ENCODE measurements at regions not wholly inside any gene's neighbourhood (a gene's known extent, or its start where the extent isn't known, plus 50 kb on each side); places are given as distances from the start of the nearest gene placed in this dataset.
A peak's percentile ranks its signal among the peaks of the same experiment; 100 is the strongest.

DNA sequence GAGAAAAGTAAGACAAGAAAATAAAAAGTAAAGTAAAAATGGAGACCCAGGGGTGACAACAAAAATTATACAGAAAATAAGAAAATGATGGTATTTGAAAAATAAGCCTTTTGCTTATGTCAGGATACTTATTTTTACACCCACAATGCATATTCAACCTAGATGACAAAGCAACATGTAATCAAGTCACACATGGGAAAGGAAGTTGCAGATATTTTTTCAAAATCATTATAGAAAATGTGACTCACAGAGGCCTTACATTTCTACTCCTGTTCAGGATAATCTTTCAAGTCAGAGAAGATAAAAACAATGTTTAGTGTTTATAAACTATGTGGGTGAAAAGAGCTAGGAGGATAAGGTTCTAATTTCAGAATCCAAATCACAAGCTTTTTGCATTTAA lies 275.3 kb upstream of the UBE2E3 start:
- no peaks in the 10 kb centered on the region for H3K9me3 ChIP-seq
- no peak for ATAC-seq
- intact Hi-C loops (cut with DNase I, micrococcal nuclease): no loop called here
- no peak overlapping the region for H3K4me3 ChIP-seq
- TF ChIP-seq, protein P1, sequence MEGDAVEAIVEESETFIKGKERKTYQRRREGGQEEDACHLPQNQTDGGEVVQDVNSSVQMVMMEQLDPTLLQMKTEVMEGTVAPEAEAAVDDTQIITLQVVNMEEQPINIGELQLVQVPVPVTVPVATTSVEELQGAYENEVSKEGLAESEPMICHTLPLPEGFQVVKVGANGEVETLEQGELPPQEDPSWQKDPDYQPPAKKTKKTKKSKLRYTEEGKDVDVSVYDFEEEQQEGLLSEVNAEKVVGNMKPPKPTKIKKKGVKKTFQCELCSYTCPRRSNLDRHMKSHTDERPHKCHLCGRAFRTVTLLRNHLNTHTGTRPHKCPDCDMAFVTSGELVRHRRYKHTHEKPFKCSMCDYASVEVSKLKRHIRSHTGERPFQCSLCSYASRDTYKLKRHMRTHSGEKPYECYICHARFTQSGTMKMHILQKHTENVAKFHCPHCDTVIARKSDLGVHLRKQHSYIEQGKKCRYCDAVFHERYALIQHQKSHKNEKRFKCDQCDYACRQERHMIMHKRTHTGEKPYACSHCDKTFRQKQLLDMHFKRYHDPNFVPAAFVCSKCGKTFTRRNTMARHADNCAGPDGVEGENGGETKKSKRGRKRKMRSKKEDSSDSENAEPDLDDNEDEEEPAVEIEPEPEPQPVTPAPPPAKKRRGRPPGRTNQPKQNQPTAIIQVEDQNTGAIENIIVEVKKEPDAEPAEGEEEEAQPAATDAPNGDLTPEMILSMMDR (IDR thresholded peaks at IDR 0.05): no peak
- no peaks in the 10 kb centered on the region for H3K36me3 ChIP-seq (ENCODE audit: low read depth)
- DNase-seq: no peak
- no peaks in the 10 kb centered on the region for H3K4me1 ChIP-seq (ENCODE audit: low read depth)

DNA sequence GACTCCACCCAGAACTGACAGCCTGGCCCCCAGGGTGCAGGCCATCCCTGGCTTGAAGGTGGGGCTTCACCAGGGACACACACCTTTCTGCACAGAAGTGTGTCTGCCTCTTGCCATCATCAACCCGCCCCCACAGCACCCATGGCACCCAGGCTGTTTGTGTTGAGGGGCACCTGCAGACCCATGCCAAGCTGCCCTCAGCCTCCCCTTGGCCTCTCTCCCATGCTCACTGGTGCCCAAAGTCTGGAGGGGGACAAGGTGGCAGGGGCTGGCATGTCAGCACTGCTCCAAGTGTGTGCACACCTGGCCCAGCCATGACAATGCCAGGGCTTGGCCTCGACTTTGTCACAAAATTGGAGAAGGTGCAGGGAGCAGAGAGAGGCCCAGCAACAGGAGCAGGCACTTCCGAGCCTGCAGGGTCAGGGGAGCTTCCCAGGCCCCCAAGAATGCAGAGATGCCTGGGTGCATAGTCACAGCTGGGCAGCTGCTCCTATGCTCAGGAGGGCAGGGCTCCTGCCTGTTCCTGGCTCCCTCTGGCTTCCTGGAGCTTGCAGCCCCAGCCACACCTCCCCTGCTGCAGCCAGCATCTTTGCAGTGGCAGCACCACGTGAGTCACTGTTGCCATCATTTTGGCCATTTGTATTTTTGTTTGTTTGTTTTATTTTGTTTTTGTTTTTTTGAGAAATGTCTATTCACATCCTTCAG lies 280.6 kb upstream of the UBE2E3 start:
- no peaks in the 10 kb centered on the region for H3K36me3 ChIP-seq (ENCODE audit: low read depth)
- H3K9me3 ChIP-seq: no peaks in the 10 kb centered on the region
- TF ChIP-seq, protein P1 (IDR thresholded peaks at IDR 0.05): no peak
- DNase-seq (no peak), ATAC-seq (peak; percentile 57)
- no peaks in the 10 kb centered on the region for H3K4me1 ChIP-seq (ENCODE audit: low read depth)
- intact Hi-C loops (cut with DNase I, micrococcal nuclease): no loop called here
- no peak overlapping the region for H3K4me3 ChIP-seq

DNA sequence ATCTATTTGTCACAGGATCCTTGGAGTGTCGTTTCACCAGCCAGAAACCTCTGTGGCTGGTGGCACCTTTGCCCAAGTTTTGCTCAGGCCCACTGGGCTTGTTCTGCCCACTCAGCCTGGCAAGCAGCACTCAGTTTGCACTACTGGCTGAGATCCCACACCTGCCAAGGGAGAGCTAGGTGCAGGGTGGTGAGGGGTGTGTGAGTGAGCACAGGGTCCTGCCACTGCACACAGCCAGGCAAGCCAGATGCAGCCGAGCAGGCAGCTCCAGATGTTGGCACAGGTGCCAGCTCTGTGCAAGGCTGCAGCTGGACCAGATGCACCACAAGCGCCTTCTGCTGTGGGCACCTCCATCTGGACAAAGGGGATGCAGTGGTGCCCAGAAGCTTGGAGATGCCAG lies 281.7 kb upstream of the UBE2E3 start:
- intact Hi-C loops (cut with DNase I, micrococcal nuclease): no loop called here
- no peaks in the 10 kb centered on the region for H3K9me3 ChIP-seq
- TF ChIP-seq, protein P1 (IDR thresholded peaks at IDR 0.05): no peak
- no peaks in the 10 kb centered on the region for H3K36me3 ChIP-seq (ENCODE audit: low read depth)
- DNase-seq (no peak), ATAC-seq (no peak)
- H3K4me1 ChIP-seq (ENCODE audit: low read depth): no peaks in the 10 kb centered on the region
- no peak overlapping the region for H3K4me3 ChIP-seq

DNA sequence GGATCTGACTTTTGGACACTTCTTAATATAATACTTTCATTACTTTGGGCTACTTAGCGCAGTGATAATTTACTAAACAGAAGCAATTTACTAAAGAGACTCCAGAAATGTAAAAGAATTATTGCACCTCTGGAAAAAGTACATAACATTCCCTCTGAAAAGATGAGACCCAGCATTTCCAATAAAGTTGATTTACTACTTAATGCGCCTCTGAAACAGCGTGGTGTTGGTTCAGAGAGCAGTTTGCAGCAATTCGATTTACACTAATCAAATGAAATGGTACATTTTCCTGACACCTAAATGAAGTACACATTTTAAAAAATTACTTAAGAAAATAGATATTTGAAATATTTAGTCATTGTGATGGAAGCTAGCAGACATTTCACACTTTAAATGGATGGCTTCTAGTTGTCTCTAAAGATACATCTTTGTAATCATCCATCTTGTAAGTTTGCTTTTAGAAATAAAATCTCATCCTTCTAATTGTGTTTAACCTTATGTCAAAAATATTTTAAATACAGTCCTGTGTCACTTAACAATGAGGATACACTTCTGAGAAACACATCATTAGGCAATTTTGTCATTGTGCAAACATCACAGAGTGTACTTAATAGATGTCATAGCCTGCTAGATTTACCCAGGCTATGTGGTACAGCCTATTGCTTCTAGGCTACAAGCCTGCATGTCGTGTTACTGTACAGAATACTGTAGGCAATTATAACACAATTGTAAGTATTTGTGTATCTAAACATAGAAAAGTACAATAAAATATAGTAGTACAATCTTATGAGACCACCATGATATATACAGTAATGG lies 284.6 kb upstream of the UBE2E3 start:
- ATAC-seq (no peak), DNase-seq (no peak)
- H3K4me3 ChIP-seq: no peak overlapping the region
- H3K4me1 ChIP-seq (ENCODE audit: low read depth): no peaks in the 10 kb centered on the region
- no peaks in the 10 kb centered on the region for H3K9me3 ChIP-seq
- TF ChIP-seq, protein P1 (IDR thresholded peaks at IDR 0.05): no peak
- H3K36me3 ChIP-seq (ENCODE audit: low read depth): no peaks in the 10 kb centered on the region
- intact Hi-C loops (cut with DNase I, micrococcal nuclease): no loop called here

DNA sequence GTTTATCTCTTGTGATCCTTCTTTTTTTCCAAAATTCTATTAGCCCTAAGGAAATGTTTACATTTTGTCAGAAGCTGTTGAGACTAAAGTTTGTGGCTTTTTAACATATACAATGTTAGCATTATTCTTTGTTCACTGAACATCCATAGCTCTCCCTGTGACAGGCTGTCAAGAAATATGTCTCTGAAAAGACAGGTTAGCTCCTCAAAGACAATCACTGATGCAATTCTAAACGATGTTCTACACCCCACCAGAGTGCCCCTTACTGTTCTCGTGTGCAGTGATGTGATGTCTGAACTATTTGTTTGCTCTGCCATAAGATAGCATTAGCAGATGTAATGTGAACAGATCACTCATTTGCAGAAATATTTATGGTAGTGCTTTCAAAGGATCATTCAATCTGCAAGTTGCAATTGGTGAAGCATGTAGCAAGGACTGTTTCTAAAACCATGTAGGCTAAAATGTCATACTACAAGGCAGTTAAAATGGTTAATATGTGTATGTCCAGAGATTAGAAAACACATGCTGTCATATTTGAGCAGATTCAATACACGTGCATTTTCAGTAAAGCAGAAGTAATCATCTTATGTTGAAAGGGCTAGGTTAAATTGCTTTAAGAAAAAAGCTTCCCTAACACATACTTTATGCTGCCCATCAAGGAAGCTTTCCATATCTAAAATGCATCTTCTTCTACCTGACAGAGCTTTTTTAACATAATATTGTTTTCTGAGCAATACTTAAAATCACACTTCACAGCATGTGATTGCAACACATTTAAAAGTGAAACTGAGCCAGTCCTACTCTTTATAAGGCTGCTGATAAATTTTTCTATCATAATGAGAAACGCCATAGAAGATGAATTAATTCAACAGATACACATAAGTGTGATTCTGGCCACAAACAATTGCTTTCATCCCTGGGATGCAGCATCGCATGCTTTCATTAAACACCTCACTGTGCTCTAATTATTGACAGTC lies 285.7 kb upstream of the UBE2E3 start:
- TF ChIP-seq, protein P1 (IDR thresholded peaks at IDR 0.05): no peak
- intact Hi-C loops (cut with DNase I, micrococcal nuclease): no loop called here
- Histone ChIP-seq H3K4me1 (ENCODE audit: low read depth) (no peaks in the 10 kb centered on the region), H3K4me3 (no peak overlapping the region), H3K9me3 (no peaks in the 10 kb centered on the region), H3K36me3 (ENCODE audit: low read depth) (no peaks in the 10 kb centered on the region)
- no peak for ATAC-seq
- DNase-seq: no peak
